Inflammatory macrophage (primary cell): ENCODE measurements at regions not wholly inside any gene's neighbourhood (a gene's known extent, or its start where the extent isn't known, plus 50 kb on each side); places are given as distances from the start of the nearest gene placed in this dataset.
A peak's percentile ranks its signal among the peaks of the same experiment; 100 is the strongest.
"Not testable (repeated sequence)": the region's sequence is repeated elsewhere in the genome, so short reads cannot be mapped to it uniquely, and the experiment has no call there.

Experiments used
- DNase-seq, 2 donors: peaks; one replicate each; pipeline ENCODE4 v3.0.0-alpha.2; 2020 to 2022

GRCh38 chr13:111064661-111065060, 50.4 kb upstream of the ARHGEF7 start:
- DNase-seq, result no peak

GRCh38 chr13:111062966-111063365, 52.1 kb upstream of the ARHGEF7 start:
- no peak for DNase-seq

GRCh38 chr13:111062305-111062704, 52.8 kb upstream of the ARHGEF7 start:
- DNase-seq, result no peak

GRCh38 chr13:111061358-111062045, 53.6 kb upstream of the ARHGEF7 start:
- no peak for DNase-seq

- DNase-seq, result no peak
Measured at GRCh38 chr13:111060237-111060919, 54.7 kb upstream of the ARHGEF7 start.

- no peak for DNase-seq
Measured at GRCh38 chr13:111058796-111059506, 56.2 kb upstream of the ARHGEF7 start.

GRCh38 chr13:111058339-111058738, 56.8 kb upstream of the ARHGEF7 start:
- not testable (repeated sequence) for DNase-seq

GRCh38 chr13:111051726-111052232, 63.3 kb upstream of the ARHGEF7 start:
- DNase-seq, result not testable (repeated sequence)

- no peak for DNase-seq
Measured at GRCh38 chr13:111051041-111051725, 63.9 kb upstream of the ARHGEF7 start.

- no peak for DNase-seq
Measured at GRCh38 chr13:111050539-111050879, 64.6 kb upstream of the ARHGEF7 start.

- peak; percentile 12 to 46 for DNase-seq
Measured at GRCh38 chr13:111049791-111050538, 65.1 kb upstream of the ARHGEF7 start.

- DNase-seq, result no peak
Measured at GRCh38 chr13:111048387-111048786, 66.7 kb upstream of the ARHGEF7 start.

GRCh38 chr13:111047326-111047725, 67.8 kb upstream of the ARHGEF7 start:
- DNase-seq, result peak; percentile 66 to 85

- DNase-seq, result peak; percentile 89 to 96
Measured at GRCh38 chr13:111046590-111047141, 68.4 kb upstream of the ARHGEF7 start.

- DNase-seq, result no peak
Measured at GRCh38 chr13:111045170-111045569, 69.9 kb upstream of the ARHGEF7 start.

GRCh38 chr13:111044087-111044830, 70.9 kb upstream of the ARHGEF7 start:
- DNase-seq, result no peak

GRCh38 chr13:111043575-111043982, 71.5 kb upstream of the ARHGEF7 start:
- no peak for DNase-seq

GRCh38 chr13:111042661-111043226, 72.4 kb upstream of the ARHGEF7 start:
- DNase-seq, result no peak

- DNase-seq, result no peak
Measured at GRCh38 chr13:111040830-111041229, 74.3 kb upstream of the ARHGEF7 start.

- no peak for DNase-seq
Measured at GRCh38 chr13:111039735-111040134, 75.4 kb upstream of the ARHGEF7 start.

- DNase-seq, result no peak
Measured at GRCh38 chr13:111038887-111039286, 76.2 kb upstream of the ARHGEF7 start.
